HS-5 (cell line): ENCODE measurements at regions not wholly inside any gene's neighbourhood (a gene's known extent, or its start where the extent isn't known, plus 50 kb on each side); places are given as distances from the start of the nearest gene placed in this dataset.
A peak's percentile ranks its signal among the peaks of the same experiment; 100 is the strongest.
"Not testable (repeated sequence)": the region's sequence is repeated elsewhere in the genome, so short reads cannot be mapped to it uniquely, and the experiment has no call there.

Source experiments
- DNase-seq: peaks from one replicate; pipeline ENCODE4 v3.0.0-alpha.2; 2012; ENCODE audit warnings: low read depth

DNA sequence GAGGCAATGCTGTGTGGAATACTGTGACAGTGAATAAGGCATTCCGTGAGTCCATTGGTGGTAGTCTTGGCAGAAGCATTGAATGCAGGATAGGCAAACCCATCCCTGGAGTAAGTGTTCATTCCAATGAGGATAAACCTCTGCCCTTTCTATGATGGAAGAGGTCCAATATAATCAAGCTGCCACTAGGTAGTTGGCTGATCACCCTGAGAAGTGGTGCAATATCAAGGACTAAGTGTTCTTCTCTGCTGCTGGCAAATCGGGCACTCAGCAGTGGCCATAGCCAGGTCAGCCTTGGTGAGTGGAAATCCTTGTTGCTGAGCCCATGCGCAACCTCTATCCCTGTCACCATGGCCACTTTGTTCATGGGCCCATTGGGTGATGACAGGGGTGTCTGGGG lies 70.1 kb downstream of the FBXO4 start:
- no peak for DNase-seq

DNA sequence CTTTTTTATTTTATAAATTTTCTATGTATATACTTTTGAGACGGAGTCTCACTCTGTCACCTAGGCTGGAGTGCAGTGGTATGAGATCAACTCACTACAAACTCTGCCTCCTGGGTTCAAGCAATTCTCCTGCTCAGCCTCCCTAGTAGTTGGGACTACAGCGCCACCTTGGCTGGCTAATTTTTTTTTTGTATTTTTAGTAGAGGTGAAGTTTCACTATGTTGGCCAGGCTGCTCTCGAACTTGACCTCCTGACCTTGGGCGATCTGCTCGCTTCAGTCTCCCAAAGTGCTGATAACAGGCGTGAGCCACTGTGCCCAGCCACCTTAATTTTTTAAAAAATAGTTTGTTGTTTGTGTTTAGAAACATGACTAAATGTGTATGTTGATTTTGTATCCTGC lies 76.6 kb downstream of the FBXO4 start:
- DNase-seq = no peak

DNA sequence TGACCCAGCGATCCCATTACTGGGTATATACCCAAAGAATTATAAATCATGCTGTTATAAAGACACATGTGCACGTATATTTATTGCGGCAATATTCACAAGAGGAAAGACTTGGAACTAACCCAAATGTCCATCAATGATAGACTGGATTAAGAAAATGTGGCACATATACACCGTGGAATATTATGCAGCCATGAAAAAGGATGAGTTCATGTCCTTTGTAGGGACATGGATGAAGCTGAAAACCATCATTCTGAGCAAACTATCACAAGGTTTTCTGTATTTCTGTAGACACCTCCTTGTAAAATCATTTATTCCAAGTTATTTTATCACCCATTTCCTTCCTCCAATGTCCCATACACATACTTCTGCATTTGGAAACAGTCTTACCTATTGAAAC lies 78.8 kb downstream of the FBXO4 start:
- DNase-seq = not testable (repeated sequence)

DNA sequence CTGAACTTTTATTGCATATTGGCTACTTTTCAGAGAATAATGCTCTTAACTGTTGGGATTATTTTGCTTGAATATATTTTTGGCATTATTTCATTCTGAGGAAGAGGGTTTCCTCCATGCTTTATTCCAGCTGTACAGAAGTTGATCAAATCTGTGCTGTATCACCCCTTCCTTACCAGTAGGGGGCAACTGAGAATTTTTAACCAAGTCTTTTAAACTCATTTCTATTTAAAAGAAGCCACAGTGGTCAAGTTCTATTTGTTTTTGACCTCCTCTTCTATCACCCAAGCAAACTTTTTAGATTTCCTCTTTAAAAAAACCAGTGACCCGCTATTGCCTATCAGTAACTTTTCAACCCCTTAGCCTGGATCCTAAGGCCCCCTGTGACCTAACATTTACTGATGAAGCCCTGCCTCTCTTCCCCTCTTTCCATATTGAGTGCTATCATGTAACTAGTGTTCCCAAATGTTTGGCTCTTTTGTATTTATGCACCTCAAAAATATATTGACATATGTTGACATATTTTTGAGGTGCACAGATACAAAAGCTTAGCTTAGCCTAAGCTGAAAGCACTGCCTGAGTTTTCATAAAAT lies 80.6 kb downstream of the FBXO4 start:
- DNase-seq = no peak

DNA sequence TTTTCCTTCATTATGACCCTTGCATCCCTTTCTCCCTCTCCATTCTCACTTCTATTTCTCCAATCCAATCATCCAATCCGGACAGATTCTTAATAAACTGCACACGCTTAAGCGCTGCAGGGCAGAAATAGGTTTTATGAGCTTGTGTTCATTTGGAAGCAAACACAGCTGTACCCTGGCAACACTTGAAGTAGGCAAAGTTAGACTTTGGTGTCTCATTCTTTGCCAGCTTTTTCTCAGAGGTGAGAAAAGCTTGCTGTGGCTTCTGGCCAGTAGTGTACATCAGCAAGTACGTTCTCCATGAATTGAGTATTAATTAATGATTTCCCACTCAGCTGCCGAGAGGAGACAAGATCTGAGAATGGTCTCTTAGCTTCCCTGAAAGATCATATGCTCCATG lies 88.5 kb downstream of the FBXO4 start:
- no peak for DNase-seq

DNA sequence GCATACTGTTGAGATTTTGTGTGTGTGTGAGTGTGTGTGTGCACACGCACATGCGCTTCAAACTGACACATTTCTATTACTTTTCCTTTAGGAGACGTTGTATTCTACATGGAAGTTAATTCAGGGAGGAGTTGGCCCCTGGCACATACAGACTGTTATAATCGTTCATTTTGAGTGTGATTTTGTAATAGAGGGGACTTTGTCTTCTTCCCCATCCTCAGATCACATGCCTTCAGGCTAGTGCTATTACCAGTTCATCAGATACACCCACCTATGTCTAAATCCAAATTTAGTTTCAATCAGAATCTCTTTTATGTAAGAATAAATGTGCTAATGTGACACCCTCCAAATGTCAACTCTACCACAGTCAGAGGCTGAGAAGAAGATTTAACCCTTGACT lies 90.2 kb downstream of the FBXO4 start:
- no peak for DNase-seq

DNA sequence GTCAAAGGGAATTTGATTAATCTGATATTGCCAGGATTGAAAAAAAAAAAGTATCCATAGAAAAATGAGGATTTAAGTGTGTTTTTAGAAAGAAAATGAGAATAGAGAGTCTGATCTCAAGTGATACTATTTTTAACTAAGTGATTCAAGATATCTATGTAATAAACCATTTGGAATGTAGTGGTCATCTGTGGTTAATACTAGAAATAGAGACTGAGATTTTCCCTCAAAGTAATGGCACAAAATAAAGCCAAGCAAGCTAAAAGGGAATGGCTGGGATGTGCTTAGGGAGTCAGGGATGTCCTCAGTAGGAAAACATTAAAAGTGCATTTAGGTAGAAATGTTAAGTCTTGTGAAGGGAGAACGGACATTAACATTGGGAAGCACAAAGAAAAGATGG lies 90.6 kb downstream of the FBXO4 start:
- DNase-seq = no peak

DNA sequence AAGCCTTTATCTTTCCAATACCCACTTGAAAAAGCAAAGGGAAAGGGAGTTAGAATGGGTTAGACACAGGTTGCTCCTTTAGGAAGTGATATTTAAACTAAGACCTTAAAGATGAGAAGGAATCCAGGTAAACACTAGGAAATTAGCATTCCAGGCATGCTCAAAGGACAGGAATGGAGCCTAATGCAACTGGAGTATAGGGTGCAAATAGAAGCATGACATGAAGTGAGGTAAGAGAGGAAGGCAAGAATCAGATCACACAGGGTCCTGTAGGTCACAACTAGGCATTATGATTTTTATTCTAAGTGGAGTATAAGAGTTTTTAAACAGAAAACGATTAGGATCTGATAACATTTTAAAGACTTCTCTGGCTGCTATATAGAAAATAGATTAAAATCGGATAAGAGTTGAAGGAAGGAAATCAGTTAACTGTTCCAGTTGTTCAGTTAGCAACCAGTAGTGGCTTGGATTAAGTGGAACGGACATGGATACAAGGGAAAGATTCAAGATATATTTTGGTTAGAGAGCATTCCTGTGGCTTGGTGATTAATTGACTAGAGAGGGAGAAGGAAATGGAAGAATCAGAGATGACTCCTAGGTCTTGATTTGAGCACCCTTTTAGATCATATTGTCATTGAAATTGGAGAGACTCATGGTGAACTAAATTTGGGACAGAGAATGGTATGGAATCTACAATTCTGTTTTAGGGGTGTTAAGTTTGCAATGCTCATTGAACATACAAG lies 95.9 kb downstream of the FBXO4 start:
- peak; percentile 51 for DNase-seq

DNA sequence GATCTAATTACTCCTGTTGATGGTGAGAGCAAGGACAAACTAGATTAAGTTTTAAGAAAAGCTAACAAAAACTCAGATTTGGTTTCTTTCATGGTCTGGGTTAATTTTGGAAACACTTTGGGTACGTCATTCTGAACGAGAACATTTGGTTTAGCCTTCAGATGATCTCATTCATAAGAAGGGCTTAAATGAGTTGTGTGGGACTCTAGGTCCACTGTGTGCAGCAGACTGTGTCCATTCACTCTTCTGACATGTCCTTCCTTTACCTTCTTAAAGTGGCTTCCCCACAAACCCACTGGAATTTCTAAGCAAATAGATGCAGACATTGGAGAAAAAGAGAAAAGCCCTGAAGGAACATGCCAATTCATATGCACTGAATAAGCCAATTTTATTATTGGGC lies 96.8 kb downstream of the FBXO4 start:
- DNase-seq = no peak

DNA sequence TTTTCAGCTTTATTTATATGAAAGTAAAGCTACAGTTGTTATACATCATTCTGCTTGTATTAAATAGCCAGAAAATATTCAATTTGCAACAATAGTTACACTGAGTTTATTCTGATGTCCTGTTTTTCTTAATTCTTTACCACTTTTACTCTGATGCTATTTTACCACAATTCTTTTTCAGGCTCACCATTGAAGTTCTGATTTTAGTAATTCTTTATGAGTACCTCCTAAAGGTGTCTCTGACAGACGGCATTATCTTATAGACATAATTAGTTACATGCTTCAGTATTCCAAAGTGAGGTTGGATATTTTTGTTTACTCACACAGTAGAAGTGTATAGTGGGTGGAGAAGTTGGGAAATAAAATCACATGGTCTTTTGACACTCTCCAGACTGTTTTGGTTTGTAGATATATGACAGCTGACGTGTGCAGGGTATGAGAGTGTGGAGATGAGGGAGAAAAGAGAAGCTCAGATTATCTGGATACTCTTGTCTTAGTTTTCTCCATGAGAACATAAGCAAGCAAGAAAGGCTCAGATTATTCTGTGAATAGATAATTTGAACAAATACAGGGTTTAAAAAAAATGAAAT lies 97.4 kb downstream of the FBXO4 start:
- no peak for DNase-seq

DNA sequence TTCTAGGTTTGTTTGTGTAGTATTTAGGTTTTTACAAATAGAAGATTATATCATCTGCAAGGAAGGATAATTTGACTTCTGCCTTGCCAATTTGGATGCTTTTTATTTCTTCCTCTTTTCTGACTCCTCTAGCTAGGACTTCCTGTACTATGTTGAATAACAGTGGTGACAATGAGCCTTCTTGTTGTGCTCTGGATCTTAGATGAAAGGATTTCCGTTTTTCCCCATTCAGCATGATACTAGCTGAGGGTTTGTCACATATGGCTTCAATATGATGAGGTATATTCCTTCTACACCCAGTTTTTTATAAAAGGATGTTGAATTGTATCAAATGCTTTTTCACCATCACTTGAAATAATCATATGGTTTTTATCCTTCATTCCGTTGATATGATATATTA lies 101.4 kb downstream of the FBXO4 start:
- no peak for DNase-seq

DNA sequence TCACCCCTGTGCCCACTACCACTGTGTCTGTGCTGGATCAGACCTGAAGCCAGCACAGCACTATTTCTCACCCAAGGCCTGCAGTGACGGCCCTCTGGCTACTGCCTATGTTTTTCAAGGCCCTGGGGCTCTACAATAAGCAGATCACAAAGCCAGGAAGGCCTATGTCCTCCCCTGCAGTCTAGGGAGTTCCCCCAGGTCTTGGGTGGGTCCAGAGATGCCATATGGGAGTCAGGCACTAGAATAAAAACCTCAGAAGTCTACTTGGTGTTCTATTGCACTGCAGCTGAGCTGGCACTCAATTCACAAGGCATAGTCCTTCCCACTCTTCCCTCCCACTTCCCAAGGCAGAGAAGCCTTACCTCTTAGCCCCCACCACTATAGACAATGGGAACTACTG lies 107.1 kb downstream of the FBXO4 start:
- no peak for DNase-seq

DNA sequence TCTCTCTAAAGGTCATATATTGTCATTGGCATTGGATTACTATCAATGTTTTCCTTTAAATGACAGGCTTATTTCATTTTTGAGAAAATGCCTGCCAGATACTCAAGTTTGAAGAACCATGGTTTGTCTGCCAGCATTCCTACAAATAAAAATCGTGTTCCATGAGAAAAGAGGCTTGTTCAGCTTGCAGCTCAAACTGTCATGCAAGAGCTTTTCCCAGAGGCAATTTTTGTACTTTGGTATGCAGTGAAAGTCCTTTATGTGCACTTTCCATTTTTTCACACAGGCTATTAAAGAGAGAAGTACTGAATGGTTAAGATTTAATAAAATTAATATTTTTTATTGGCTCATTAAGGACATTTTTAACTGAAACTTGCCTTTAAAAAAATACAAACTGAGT lies 110.4 kb downstream of the FBXO4 start:
- DNase-seq = no peak

DNA sequence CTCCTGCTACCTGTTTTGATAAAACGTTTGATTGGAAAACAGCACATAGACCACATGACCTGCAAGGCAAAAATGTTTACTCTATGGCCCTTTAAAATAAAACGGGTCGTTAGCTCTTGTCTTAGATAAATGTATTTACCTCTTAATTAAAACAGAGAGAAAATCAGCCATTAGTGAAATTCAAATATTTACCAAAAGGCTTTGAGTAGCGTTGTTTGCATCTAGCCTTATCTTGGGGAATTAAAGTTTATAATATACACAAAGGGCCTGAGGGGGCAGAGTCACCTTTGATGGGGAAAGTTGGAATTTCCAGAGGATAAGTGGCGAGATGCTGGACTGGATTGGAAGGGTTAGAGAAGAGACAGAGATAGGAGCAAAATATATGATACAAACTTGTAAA lies 111.3 kb downstream of the FBXO4 start:
- DNase-seq = no peak

DNA sequence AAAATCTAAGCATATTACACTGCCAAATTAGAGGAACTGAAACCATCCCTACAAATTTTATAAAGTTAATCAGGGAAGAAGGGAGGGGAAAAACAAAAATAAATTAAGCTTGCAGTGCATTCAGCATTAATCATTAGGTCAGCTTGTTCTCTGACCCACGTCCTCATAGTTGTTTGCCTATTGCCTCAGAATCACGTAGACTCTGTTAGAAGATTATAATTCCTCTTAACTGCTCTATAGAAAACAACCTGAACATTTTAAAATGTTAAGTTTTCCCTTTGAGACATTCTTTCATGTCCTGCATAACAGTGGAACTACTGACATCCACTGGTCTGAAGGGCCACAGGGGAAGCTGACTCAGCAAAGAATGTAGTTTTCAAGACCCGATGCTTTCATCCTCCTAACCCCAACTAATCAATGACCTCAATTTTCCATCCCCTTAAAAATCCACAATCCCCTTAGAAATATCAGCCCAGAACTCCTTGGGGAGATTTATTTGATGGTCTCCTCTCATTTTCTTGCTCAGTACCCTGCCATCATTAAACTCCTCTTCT lies 112.4 kb downstream of the FBXO4 start:
- no peak for DNase-seq

DNA sequence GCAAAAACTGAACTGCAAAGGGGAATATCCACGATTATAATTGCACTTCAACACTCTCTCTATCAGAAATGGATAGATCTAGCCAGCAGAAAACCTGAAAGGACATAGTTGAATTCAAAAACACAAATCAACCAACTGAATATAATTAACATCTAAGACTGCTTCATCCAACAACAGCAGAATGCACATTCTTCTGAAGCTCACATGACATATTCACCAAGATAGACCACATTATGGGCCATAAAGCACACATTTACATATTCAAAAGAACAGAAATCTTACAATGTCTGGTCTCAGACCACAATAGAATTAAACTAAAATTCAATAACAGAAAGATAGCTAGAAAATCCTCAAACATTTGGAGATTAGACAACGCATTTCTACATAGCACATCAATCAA lies 118.3 kb downstream of the FBXO4 start:
- no peak for DNase-seq

DNA sequence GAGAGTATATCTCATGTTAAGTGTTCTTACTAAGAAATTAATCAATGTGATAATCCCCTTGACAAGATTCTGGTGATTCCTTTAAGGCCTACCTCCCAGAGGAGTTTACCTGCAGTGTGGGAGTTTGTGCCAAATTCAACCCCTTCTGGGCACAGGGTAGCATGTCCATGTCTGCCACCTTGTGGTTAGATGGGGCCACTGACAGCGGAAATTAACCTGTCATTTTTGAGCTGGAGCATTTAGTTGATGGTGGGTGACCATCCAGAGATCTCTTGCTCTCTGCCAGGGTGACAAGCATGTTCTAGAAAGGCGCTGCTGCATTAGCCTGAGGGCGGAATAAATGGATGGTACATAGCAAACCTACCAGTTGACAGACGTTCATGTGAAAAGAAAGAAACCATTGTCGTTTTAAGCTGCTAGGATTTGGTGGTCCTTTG lies 132.2 kb downstream of the FBXO4 start:
- peak; percentile 31 for DNase-seq

DNA sequence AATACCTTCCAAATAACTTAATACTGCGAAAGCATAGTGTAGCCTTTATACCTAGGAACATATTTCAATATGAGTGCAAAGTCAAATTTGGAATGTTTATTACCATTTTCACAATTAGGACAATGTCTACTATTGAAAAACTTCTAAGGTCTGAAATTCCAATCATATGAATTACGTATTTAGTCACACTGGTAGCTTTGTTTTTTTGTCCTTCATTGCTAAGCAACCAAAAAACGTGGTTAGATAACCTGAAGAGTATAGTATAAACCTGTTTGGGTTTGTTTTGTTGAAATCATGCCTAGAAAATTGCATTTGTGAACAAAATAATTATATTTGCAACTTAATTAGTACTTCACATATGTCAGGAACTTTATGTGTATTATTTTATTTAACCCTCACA lies 134.2 kb downstream of the FBXO4 start:
- no peak for DNase-seq

DNA sequence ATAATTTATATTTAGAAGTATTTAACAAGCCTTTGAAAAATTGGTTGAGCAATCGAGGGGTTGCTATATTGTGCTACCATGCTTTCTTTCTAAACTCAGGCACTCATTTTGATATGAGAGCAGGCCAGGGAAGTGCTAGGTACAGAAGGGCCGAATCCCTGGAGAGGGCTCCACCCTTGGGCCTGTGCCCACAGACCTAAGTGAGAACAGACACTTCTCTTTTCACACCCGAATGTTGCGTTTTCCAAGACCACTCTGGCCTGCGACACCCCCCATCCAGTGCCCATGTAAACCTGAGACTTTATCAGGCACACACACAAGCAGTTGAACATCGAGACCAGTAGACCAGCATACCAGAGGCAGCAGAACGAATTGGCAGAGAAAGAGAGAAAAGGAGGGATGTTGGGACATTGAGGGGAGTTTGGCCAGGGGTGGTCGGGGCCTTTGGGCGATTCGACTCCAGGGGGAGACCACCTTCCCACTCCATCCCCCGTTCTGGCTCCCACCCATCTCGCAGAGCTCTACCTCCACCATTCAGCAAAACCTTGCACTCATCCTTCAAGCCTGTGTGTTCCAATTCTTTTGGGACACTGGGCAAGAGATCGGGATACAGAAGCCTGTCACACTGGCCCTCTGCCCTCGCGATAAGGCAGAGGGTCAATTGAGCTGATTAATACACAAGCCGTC lies 134.8 kb downstream of the FBXO4 start:
- no peak for DNase-seq

DNA sequence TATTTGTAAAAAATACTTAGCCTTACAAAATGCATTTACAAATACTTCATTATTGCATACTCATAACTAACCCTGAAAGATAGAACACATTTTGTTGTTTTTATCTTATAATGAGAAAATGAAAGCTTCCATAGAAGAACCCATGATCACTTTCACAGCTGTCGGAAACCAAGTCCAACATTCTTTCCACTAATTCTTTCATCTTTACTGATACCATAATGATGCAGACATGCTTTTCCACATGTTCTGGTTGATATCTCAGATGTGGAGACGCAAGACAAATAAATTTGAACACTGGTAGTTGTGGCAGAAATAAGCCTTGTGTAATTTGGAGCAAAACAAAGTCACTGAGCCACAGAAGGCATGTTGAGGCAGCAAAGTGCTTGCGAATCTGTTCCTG lies 136.0 kb downstream of the FBXO4 start:
- DNase-seq = no peak

DNA sequence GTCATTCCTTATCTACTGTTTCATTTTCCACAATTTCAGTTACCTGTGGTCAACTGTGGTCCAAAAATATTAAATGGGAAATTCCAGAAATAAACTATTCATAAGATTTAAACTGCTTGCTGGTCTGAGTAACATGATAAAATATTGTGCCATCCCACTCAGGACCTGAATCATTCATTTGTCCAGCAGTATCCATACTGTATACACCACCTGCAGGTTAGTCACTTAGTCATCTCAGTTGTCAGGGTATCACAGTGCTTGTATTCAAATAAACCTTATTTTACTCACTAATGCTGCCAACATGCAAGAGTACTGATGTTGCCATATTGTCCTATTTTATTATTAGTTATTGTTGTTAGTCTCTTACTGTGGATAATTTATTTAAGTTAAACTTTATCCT lies 139.7 kb downstream of the FBXO4 start:
- no peak for DNase-seq

DNA sequence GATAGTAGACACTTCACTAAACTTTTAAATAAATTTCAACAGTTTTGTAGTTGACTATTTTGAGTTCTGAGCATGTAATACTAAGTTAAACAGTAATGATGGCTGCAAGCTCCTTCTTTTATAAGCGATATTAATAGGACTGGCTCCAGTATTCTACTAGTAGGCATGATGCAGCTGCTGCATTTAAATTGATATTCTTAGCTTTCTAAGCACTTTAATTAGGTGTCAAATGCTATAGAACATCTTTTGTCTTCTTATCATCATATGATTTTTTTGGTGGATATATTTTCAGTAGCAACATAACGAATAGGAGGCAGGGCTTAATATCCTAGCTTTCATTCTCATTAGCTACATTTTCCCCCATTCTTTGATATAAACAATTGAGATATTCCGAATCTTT lies 141.1 kb downstream of the FBXO4 start:
- DNase-seq = no peak

DNA sequence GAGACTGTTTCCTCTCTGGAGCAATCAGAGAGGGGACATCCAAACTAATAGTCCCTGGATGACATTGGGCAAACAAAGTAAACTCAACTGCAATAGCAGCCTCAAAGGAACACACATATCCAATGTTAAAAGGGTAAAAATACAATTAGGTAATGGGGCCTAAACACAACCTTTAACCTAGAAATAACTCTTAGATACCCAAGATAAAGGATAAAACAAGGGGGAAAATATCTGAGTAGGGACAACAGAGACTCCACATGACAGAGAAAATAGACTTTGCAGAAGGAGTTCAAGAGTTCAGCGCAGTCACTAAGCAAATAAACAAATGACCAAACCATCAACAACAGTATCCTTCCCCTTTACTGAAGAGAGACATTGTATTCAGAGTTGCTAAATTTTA lies 149.3 kb downstream of the FBXO4 start:
- no peak for DNase-seq
